SJCRH30 (cell line): ENCODE measurements at regions not wholly inside any gene's neighbourhood (a gene's known extent, or its start where the extent isn't known, plus 50 kb on each side); places are given as distances from the start of the nearest gene placed in this dataset.

Source experiments
- DNase-seq, 2 experiments: peaks; one replicate each; pipeline ENCODE4 v3.0.0-alpha.2; 2015 to 2020
- H3K27ac ChIP-seq: fragments of 250-450 bp; sonication (Bioruptor Pico); 2 replicates; pipeline ENCODE4 v1.5.1; 2020; ENCODE audit warnings: mild to moderate bottlenecking, moderate library complexity
- H3K27me3 ChIP-seq: fragments of 250-450 bp; sonication (Bioruptor Pico); 2 replicates; pipeline ENCODE4 v1.5.1; 2020; ENCODE audit warnings: mild to moderate bottlenecking, moderate library complexity
- H3K36me3 ChIP-seq: fragments of 250-450 bp; sonication (Bioruptor Pico); 2 replicates; pipeline ENCODE4 v1.5.1; 2020; ENCODE audit warnings: mild to moderate bottlenecking, moderate library complexity
- H3K4me1 ChIP-seq: fragments of 250-450 bp; sonication (Bioruptor Pico); 2 replicates; pipeline ENCODE4 v1.5.1; 2020; ENCODE audit warnings: mild to moderate bottlenecking, moderate library complexity
- H3K4me3 ChIP-seq: fragments of 250-450 bp; sonication (Bioruptor Pico); 2 replicates; pipeline ENCODE4 v1.5.1; 2020; ENCODE audit warnings: mild to moderate bottlenecking, moderate library complexity
- H3K9me3 ChIP-seq: fragments of 250-450 bp; sonication (Bioruptor Pico); replicated peaks from 2 replicates; pipeline ENCODE4 v1.5.1; 2020; ENCODE audit warnings: mild to moderate bottlenecking, moderate library complexity

DNA sequence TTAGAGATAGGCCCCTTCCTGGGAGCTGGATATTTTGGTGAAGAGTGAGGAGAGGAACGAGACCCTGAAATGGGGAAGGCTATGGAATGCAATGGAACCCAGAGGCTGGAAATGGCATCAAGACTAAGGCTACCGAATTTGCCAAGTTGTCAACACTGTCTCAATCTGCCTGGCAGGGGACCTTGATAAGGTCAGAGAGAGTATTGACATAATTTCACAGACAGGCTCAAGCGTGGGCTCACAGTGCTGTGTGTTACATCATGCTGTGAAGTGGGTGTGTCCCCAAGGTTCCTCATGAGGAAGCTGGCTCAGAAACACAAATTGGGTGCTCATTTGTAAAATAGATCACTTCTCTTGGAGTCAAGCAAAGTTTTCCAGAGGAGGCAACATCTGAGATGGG lies 51.8 kb upstream of the CYRIA start:
- Histone ChIP-seq H3K36me3 (no peaks in the 10 kb centered on the region), H3K9me3 (no peaks in the 10 kb centered on the region; the same call in 1 of the 2 replicates), H3K27ac (no peak overlapping the region), H3K4me1 (peaks cover 30% of the 10 kb centered on the region), H3K27me3 (no peaks in the 10 kb centered on the region), H3K4me3 (no peak overlapping the region)
- no peak for DNase-seq

DNA sequence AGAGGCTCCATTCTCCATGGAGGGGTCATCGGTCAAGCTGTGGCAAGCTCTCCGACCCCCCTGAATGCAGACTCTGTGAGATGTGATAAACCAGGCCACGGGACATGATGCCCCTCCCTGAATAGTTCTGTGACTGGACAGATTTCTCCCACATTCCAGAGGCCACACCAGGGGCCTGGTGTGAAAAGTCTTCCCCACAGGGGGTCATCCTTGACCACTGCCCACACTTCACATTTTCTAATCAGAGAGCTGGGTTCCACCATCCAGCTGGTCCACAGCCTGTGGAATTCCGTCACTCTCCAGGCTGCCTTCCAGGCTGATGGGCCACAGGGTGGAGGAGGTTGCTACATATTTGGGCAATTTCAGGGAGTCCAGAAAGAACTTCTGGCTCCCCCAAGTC lies 51.3 kb upstream of the CYRIA start:
- DNase-seq: no peak
- Histone ChIP-seq H3K4me3 (no peak overlapping the region), H3K27ac (no peak overlapping the region), H3K36me3 (no peaks in the 10 kb centered on the region), H3K4me1 (peaks cover 24% of the 10 kb centered on the region), H3K27me3 (no peaks in the 10 kb centered on the region), H3K9me3 (no peaks in the 10 kb centered on the region; the same call in none of the 2 replicates)

DNA sequence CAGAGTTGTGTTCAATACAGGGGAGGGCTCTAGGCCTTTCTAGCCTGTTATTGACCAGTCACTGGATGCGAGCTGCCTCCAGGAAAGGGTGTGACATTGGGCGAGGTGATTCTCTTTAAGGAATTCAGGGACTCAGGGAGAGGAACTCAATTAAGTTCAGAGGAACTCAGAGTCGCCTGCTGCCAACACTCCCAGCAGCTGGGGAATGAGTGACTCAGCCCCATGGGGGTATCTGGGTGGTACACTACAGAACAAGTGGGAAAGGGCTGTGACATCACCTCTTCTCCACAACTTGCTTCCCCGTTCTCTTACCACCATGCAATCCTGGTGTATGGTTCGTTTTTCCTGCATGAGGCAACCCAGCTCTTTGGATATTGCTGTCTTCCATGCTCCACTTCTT lies 50.4 kb upstream of the CYRIA start:
- Histone ChIP-seq H3K4me1 (peaks cover 18% of the 10 kb centered on the region), H3K27me3 (no peaks in the 10 kb centered on the region), H3K9me3 (no peaks in the 10 kb centered on the region; the same call in none of the 2 replicates), H3K36me3 (no peaks in the 10 kb centered on the region), H3K27ac (no peak overlapping the region; the same call in 1 of the 2 replicates), H3K4me3 (no peak overlapping the region)
- DNase-seq: peak; percentile 74 to 80
